Neuronal stem cell (in vitro differentiated cells): ENCODE measurements at regions not wholly inside any gene's neighbourhood (a gene's known extent, or its start where the extent isn't known, plus 50 kb on each side); places are given as distances from the start of the nearest gene placed in this dataset.

Source experiments
- DNase-seq: peaks from one replicate; pipeline ENCODE4 v3.0.0-alpha.2; 2013; ENCODE audit warnings: low spot score
- H2AFZ ChIP-seq: one replicate; pipeline ENCODE4 v1.6.1; 2013; ENCODE audit warnings: mild to moderate bottlenecking, low read length, inconsistent platforms
- H2AK5ac ChIP-seq: 2 replicates; pipeline ENCODE4 v1.6.1; 2013; ENCODE audit warnings: low read depth, mild to moderate bottlenecking, inconsistent platforms, low read length, moderate library complexity, mixed read lengths
- H2BK120ac ChIP-seq: 2 replicates; pipeline ENCODE4 v1.6.1; 2013; ENCODE audit warnings: low read depth, mild to moderate bottlenecking, inconsistent platforms, low read length, moderate library complexity, mixed read lengths
- H2BK12ac ChIP-seq: one replicate; pipeline ENCODE4 v1.6.1; 2013; ENCODE audit warnings: low read length, inconsistent platforms
- H2BK15ac ChIP-seq: 2 replicates; pipeline ENCODE4 v1.6.1; 2013; ENCODE audit warnings: mild to moderate bottlenecking, low read length, inconsistent platforms, mixed read lengths
- H2BK5ac ChIP-seq: one replicate; pipeline ENCODE4 v1.6.1; 2013; ENCODE audit warnings: inconsistent platforms, mild to moderate bottlenecking, low read length, moderate library complexity
- H3K14ac ChIP-seq: one replicate; pipeline ENCODE4 v1.6.1; 2013; ENCODE audit warnings: low read length, inconsistent platforms
- H3K18ac ChIP-seq: 2 replicates; pipeline ENCODE4 v1.6.1; 2013; ENCODE audit warnings: low read length, inconsistent platforms
- H3K23ac ChIP-seq: 2 replicates; pipeline ENCODE4 v1.6.1; 2013; ENCODE audit warnings: low read depth, mild to moderate bottlenecking, mixed read lengths, low read length, inconsistent platforms; ENCODE audit not compliant: poor library complexity
- H3K27ac ChIP-seq: replicated peaks from 3 replicates; pipeline ENCODE4 v1.5.1; 2013; ENCODE audit warnings: low read length, inconsistent platforms
- H3K27me3 ChIP-seq, 3 experiments: 2 replicates each; pipeline ENCODE4 v1.6.1; 2013; ENCODE audit warnings: low read length in 3 of 3, mild to moderate bottlenecking in 2 of 3, inconsistent platforms in 1 of 3, low read depth in 1 of 3, mixed read lengths in 1 of 3, moderate library complexity in 1 of 3; ENCODE audit not compliant: control insufficient read depth in 3 of 3, insufficient read depth in 3 of 3
- H3K36me3 ChIP-seq, 2 donors: replicated peaks in 1 of 2; 2 replicates each; pipeline ENCODE4 v1.6.1; 2013; ENCODE audit warnings: low read length in 2 of 2; ENCODE audit not compliant: control insufficient read depth in 2 of 2, insufficient read depth in 2 of 2
- H3K4ac ChIP-seq: 2 replicates; pipeline ENCODE4 v1.6.1; 2013; ENCODE audit warnings: inconsistent platforms, mild to moderate bottlenecking, low read length, moderate library complexity
- H3K4me1 ChIP-seq, 2 donors: 1 replicate in 1 of 2; 2 replicates in 1 of 2; pipeline ENCODE4 v1.6.1; 2013; ENCODE audit warnings: low read length in 2 of 2, low read depth in 1 of 2; ENCODE audit not compliant: control insufficient read depth in 2 of 2, insufficient read depth in 1 of 2
- H3K4me2 ChIP-seq: one replicate; pipeline ENCODE4 v1.6.1; 2013; ENCODE audit warnings: mild to moderate bottlenecking, low read length, inconsistent platforms; ENCODE audit not compliant: insufficient read depth, poor library complexity, severe bottlenecking
- H3K4me3 ChIP-seq, 2 donors: 2 replicates each; pipeline ENCODE4 v1.5.1; 2013; ENCODE audit warnings: low read length in 2 of 2, mild to moderate bottlenecking in 2 of 2, inconsistent platforms in 1 of 2, moderate library complexity in 1 of 2
- H3K79me1 ChIP-seq: one replicate; pipeline ENCODE4 v1.6.1; 2013; ENCODE audit warnings: low read depth, mild to moderate bottlenecking, inconsistent platforms, low read length, moderate library complexity
- H3K9ac ChIP-seq: one replicate; pipeline ENCODE4 v1.6.1; 2013; ENCODE audit warnings: mild to moderate bottlenecking, low read depth, low read length, inconsistent platforms; ENCODE audit not compliant: poor library complexity
- H3K9me3 ChIP-seq, 2 donors: replicated peaks in 1 of 2; 2 replicates each; pipeline versions ENCODE3 to v1.6.1; 2013; ENCODE audit warnings: low read length in 2 of 2, mild to moderate bottlenecking in 2 of 2, inconsistent platforms in 1 of 2, low read depth in 1 of 2, mixed read lengths in 1 of 2, moderate library complexity in 1 of 2; ENCODE audit not compliant: control insufficient read depth in 2 of 2, insufficient read depth in 1 of 2
- H4K8ac ChIP-seq: one replicate; pipeline ENCODE4 v1.6.1; 2013; ENCODE audit warnings: low read depth, mild to moderate bottlenecking, inconsistent platforms, low read length, moderate library complexity
- H4K91ac ChIP-seq: one replicate; pipeline ENCODE4 v1.6.1; 2013; ENCODE audit warnings: low read length, low read depth, mild to moderate bottlenecking, inconsistent platforms; ENCODE audit not compliant: poor library complexity
- WGBS, 2 donors: extraction: QIAGEN DNeasy Blood & Tissue Kit; methylation state at CpG; one replicate each; pipeline ENCODE4 v1.1.7; 2013; ENCODE audit warnings: missing lambda C conversion rate in 2 of 2, mixed read lengths in 1 of 2; ENCODE audit not compliant: insufficient read length in 2 of 2, insufficient replicate concordance in 1 of 2; ENCODE audit errors: extremely low coverage in 2 of 2; 5-methylcytosine and 5-hydroxymethylcytosine counted together

GRCh38 chr7:68425377-68425776 lies 1172.9 kb upstream of the AUTS2 start:
- Histone ChIP-seq H3K4me2 (no peak overlapping the region), H4K8ac (no peak overlapping the region), H2BK15ac (no peak overlapping the region), H3K23ac (no peak overlapping the region), H3K4me1 (peaks cover 0 to 11% of the 10 kb centered on the region in 2 donors), H3K9ac (peak overlapping the region; percentile 44), H3K4ac (no peak overlapping the region), H3K36me3 (no peaks in the 10 kb centered on the region), H2BK12ac (peak overlapping the region; percentile 59), H2BK120ac (no peak overlapping the region), H2AK5ac (no peak overlapping the region), H4K91ac (no peak overlapping the region), H2AFZ (no peak overlapping the region), H3K27ac (no peak overlapping the region), H3K79me1 (no peaks in the 10 kb centered on the region), H3K27me3 (peaks cover 0 to 2% (median 0%) of the 10 kb centered on the region in 3 experiments), H2BK5ac (no peak overlapping the region), H3K9me3 (no peaks in the 10 kb centered on the region), H3K18ac (peak overlapping the region; percentile 53), H3K4me3 (no peak overlapping the region), H3K14ac (no peak overlapping the region)
- DNase-seq: no peak
- no CpG with 5 or more reads among the region's 6 CpGs for WGBS, 2 donors

DNA sequence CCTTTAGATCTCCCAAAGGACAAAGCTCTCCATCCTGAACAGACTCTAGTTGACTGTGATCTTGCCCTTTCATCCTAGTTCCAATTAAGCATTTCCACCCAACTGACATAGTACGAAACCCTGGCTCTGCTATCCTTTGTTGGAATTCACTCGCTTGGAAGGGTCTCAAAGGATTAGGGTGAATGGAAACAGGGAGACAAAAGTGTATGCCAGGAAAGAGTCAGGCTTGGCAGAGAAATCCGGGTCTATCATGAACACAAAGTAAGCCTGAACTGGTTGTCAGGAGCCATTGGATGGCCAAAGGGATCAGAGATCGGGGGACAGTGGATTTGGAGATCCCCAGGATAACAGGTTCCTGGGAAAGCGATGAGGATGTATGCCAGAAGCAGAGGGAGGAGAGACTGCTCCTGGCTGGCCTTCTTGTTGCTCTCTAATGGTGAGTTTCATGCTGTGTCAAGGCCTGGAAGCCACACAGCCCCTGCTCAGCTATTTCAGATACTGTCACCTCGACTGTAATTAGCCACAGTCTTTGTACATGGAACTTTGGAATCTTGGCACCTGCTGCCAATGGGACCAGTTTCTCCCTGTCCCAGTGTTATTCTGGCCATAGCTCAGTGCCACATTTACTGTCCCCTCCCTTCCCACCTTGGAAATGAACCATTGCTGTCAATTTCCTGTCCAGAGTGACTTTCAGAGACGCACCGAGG lies 1168.7 kb upstream of the AUTS2 start:
- Histone ChIP-seq H4K8ac (no peak overlapping the region), H2AFZ (no peak overlapping the region), H3K9me3 (no peaks in the 10 kb centered on the region), H3K18ac (no peak overlapping the region), H3K27me3 (peaks cover 0 to 5% (median 0%) of the 10 kb centered on the region in 3 experiments), H3K27ac (no peak overlapping the region), H3K23ac (no peak overlapping the region), H3K79me1 (no peaks in the 10 kb centered on the region), H3K4ac (no peak overlapping the region), H3K4me1 (peaks cover 0 to 7% of the 10 kb centered on the region in 2 donors), H3K4me3 (no peak overlapping the region), H3K4me2 (no peak overlapping the region), H2BK5ac (no peak overlapping the region), H4K91ac (no peak overlapping the region), H3K36me3 (no peaks in the 10 kb centered on the region), H2AK5ac (no peak overlapping the region), H3K9ac (no peak overlapping the region), H2BK15ac (no peak overlapping the region), H2BK12ac (no peak overlapping the region), H2BK120ac (no peak overlapping the region), H3K14ac (no peak overlapping the region)
- whole genome bisulfite sequencing, 2 donors: no CpG with 5 or more reads among the region's 8 CpGs
- DNase-seq: peak; percentile 45

GRCh38 chr7:68432585-68432984 lies 1165.7 kb upstream of the AUTS2 start:
- H3K4me2 ChIP-seq: no peak overlapping the region

GRCh38 chr7:68433462-68434070 lies 1164.7 kb upstream of the AUTS2 start:
- H3K14ac ChIP-seq: no peak overlapping the region
- no peak overlapping the region for H2BK5ac ChIP-seq
- H3K4ac ChIP-seq: no peak overlapping the region
- no peak overlapping the region for H3K4me2 ChIP-seq
- no peak overlapping the region for H2BK12ac ChIP-seq
- no peaks in the 10 kb centered on the region for H3K9me3 ChIP-seq
- no peak overlapping the region for H3K18ac ChIP-seq
- no peak overlapping the region for H2AK5ac ChIP-seq
- H3K9ac ChIP-seq: no peak overlapping the region
- H2AFZ ChIP-seq: no peak overlapping the region
- H3K27me3 ChIP-seq: peaks cover 0 to 2% (median 0%) of the 10 kb centered on the region in 3 experiments
- H3K36me3 ChIP-seq: no peaks in the 10 kb centered on the region
- no peak overlapping the region for H3K23ac ChIP-seq
- no peak overlapping the region for H2BK120ac ChIP-seq
- H4K8ac ChIP-seq: no peak overlapping the region
- WGBS, 2 donors: no CpG with 5 or more reads among the region's 5 CpGs
- H3K27ac ChIP-seq: no peak overlapping the region
- no peak overlapping the region for H3K4me3 ChIP-seq
- no peak overlapping the region for H2BK15ac ChIP-seq
- DNase-seq: no peak
- H4K91ac ChIP-seq: no peak overlapping the region
- H3K4me1 ChIP-seq: peaks cover 0 to 7% of the 10 kb centered on the region in 2 donors
- H3K79me1 ChIP-seq: no peaks in the 10 kb centered on the region

More at GRCh38 chr7:68432585-68432984, 1165.7 kb upstream of the AUTS2 start:
- no peak overlapping the region for H2BK5ac ChIP-seq
- no peak overlapping the region for H3K18ac ChIP-seq
- no peak overlapping the region for H2AFZ ChIP-seq
- no peak overlapping the region for H3K23ac ChIP-seq
- H3K14ac ChIP-seq: no peak overlapping the region
- peaks cover 0 to 2% (median 0%) of the 10 kb centered on the region in 3 experiments for H3K27me3 ChIP-seq
- H2BK15ac ChIP-seq: no peak overlapping the region
- H3K4me3 ChIP-seq: no peak overlapping the region
- H3K27ac ChIP-seq: no peak overlapping the region
- peaks cover 0 to 7% of the 10 kb centered on the region in 2 donors for H3K4me1 ChIP-seq
- WGBS, 2 donors: no CpG with 5 or more reads among the region's 4 CpGs
- no peaks in the 10 kb centered on the region for H3K79me1 ChIP-seq
- no peak for DNase-seq
- no peaks in the 10 kb centered on the region for H3K36me3 ChIP-seq
- H3K4ac ChIP-seq: no peak overlapping the region
- no peaks in the 10 kb centered on the region for H3K9me3 ChIP-seq
- no peak overlapping the region for H3K9ac ChIP-seq
- no peak overlapping the region for H4K91ac ChIP-seq
- H4K8ac ChIP-seq: no peak overlapping the region
- no peak overlapping the region for H2BK12ac ChIP-seq
- no peak overlapping the region for H2AK5ac ChIP-seq
- no peak overlapping the region for H2BK120ac ChIP-seq
